Stomach smooth muscle (tissue), 2 donors: ENCODE measurements at regions not wholly inside any gene's neighbourhood (a gene's known extent, or its start where the extent isn't known, plus 50 kb on each side); places are given as distances from the start of the nearest gene placed in this dataset.

Experiments used
- H3K27ac ChIP-seq: one replicate; pipeline ENCODE4 v1.7.0; 2013; ENCODE audit warnings: mild to moderate bottlenecking, low read length, inconsistent platforms
- H3K27me3 ChIP-seq, 2 donors: one replicate each; pipeline ENCODE4 v1.7.0; 2013; ENCODE audit warnings: low read length in 2 of 2; ENCODE audit not compliant: insufficient read depth in 2 of 2, control insufficient read depth in 1 of 2
- H3K36me3 ChIP-seq, 2 donors: one replicate each; pipeline ENCODE4 v1.7.0; 2013; ENCODE audit warnings: low read length in 2 of 2; ENCODE audit not compliant: control insufficient read depth in 2 of 2, insufficient read depth in 2 of 2
- H3K4me1 ChIP-seq: one replicate; pipeline ENCODE4 v1.7.0; 2013; ENCODE audit warnings: low read length; ENCODE audit not compliant: control insufficient read depth, insufficient read depth
- H3K4me3 ChIP-seq, 2 donors: one replicate each; pipeline ENCODE4 v1.7.0; 2013; ENCODE audit warnings: low read length in 2 of 2
- H3K9ac ChIP-seq, 2 donors: one replicate each; pipeline ENCODE4 v1.7.0; 2013; ENCODE audit warnings: low read length in 2 of 2, mild to moderate bottlenecking in 1 of 2
- H3K9me3 ChIP-seq, 2 donors: one replicate each; pipeline ENCODE4 v1.7.0; 2013; ENCODE audit warnings: low read length in 2 of 2; ENCODE audit not compliant: control insufficient read depth in 2 of 2
- donor health status: healthy.
- donor health status: Pancreatic carcinoma.

GRCh38 chr6:139426795-139427194, 52.3 kb upstream of the CITED2 start:
- no peak overlapping the region for H3K27ac ChIP-seq
- H3K4me3 ChIP-seq, result no peak overlapping the region
- no peaks in the 10 kb centered on the region for H3K27me3 ChIP-seq
- H3K9me3 ChIP-seq, result peaks cover 0 to 4% of the 10 kb centered on the region in 2 donors
- no peaks in the 10 kb centered on the region for H3K36me3 ChIP-seq
- H3K4me1 ChIP-seq, result no peaks in the 10 kb centered on the region
- H3K9ac ChIP-seq, result no peak overlapping the region

DNA sequence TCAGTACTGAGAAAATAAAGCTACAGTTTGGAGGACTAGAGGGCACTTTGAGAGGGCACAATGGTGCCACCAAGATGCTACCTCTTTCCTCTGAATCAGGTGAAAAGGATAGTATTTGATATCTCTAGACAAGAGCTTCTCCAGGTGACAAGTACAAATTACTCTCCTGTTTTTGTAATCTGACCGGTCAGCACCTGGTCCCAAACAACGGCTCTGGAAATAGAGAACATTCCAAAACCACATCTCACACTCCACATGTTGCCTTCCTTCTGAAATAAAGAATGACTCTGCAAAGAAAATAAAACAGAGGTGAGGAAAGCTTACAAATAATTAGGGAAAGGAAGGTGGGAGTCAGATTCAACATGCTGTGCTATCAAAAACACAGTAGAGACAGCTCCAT, 51.3 kb upstream of the CITED2 start:
- Histone ChIP-seq H3K4me3 (no peak overlapping the region), H3K27ac (no peak overlapping the region), H3K9me3 (no peaks in the 10 kb centered on the region), H3K4me1 (no peaks in the 10 kb centered on the region), H3K36me3 (no peaks in the 10 kb centered on the region), H3K27me3 (no peaks in the 10 kb centered on the region), H3K9ac (no peak overlapping the region)

- H3K36me3 ChIP-seq, result no peaks in the 10 kb centered on the region
- H3K9me3 ChIP-seq, result no peaks in the 10 kb centered on the region
- no peaks in the 10 kb centered on the region for H3K27me3 ChIP-seq
- H3K4me3 ChIP-seq, result no peak overlapping the region
- H3K27ac ChIP-seq, result no peak overlapping the region
- H3K4me1 ChIP-seq, result no peaks in the 10 kb centered on the region
- no peak overlapping the region for H3K9ac ChIP-seq
Observed at GRCh38 chr6:139423971-139424667, 49.7 kb upstream of the CITED2 start.
